Non-pigmented ciliary epithelial cell (primary cell): ENCODE measurements at regions not wholly inside any gene's neighbourhood (a gene's known extent, or its start where the extent isn't known, plus 50 kb on each side); places are given as distances from the start of the nearest gene placed in this dataset.

Experiments
- DNase-seq: peaks from one replicate; pipeline ENCODE4 v3.0.0-alpha.2; 2010; ENCODE audit warnings: low read depth

DNA sequence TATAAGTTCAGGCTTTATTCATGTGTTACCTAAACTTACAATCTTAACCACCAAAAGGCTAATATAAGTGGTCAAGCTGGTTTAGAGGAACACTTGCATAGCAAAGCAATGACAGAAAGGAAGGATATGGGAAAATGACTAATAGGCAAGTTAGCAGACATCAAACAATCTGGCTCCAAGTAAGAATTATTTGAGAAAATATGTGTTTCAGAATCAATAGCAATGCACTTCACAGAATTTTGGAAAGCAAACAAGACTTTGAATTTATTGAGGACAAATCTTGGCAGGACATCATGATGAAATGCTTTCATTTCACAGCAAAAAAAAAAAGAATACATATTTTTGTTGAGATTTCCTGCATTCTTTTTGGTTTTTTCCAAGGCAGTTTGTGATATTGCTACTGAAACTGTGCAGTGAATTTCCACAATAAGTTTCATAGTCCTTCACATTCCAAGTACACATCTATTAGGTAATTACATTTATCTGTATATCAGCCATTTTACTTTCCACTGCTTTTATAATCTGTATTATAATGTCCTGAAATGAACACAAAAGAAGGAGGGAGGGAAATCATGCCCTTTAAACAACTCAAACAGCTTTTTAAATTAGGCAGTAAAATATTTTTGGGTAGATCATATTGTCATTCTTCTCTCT lies 417.9 kb downstream of the NR2F1-AS1 start:
- peak; percentile 94 for DNase-seq

DNA sequence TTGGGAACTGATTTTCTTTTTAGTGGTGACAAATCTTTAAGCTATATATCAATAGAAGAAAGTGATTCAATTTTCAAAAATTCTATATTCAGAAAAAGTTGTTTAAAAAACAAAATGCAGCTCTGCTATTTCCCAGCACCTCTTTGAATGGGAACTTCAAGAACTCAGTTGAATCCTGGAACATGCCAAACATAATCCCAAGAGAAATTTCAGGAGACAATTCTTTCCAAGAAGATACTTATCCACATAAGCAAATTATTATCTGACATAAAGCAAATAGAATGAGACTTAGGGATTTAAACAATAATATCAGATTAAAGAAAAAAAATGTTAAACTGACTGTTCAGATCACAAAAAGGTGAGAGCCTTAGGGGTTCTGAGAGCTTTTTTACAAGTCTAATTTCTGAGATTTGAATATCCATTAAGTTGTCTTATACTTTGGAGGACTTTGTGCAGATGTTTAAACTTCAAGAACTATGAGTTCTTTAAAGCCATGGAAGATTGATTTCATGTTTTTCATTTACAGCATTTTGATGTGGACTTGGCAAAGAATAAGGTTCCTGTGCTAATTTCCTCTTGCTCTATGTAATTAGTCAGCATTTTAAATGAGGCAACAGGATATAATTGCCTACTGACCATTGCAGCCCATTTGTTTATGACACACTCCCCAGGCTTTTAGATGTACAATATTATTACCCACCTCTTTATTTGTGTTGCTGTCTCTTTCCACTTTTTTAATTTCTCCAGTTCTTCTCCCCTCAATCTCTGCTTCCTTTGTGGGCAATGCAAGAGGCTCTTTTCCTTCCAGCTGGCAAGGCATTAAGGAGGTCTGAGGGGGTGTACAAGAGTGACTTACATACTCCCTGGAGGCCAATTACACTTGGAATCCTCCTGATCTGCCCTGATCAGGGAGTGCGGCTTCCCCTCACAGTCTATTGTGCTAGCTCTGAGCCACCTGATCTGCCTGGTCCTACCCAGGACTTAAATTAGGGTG lies 419.1 kb downstream of the NR2F1-AS1 start:
- DNase-seq = peak; percentile 41

DNA sequence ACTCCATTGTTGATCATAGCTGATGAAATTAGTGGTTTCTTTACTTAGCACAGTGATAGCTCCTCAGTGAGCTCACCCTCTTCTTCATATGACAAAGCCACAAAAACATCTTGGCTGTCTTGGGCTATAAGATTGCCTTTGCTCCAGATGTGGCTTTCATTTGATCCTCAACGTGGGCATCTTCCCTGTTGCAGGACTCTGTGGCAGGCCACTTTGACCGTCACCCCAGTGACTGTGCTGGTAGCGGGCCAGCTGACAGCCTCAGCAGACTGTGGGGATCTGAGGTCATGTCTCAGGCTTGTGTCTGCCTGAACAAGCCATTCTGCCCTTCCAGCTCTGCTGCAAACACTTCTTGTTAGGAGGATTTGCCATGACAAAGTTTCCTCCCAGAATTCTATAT lies 422.2 kb downstream of the NR2F1-AS1 start:
- no peak for DNase-seq

GRCh38 chr5:93156566-93156965 lies 424.5 kb downstream of the NR2F1-AS1 start:
- no peak for DNase-seq

GRCh38 chr5:93154535-93154934 lies 426.5 kb downstream of the NR2F1-AS1 start:
- DNase-seq = no peak

- DNase-seq = no peak
Observed at GRCh38 chr5:93153461-93153860, 427.6 kb downstream of the NR2F1-AS1 start.

DNA sequence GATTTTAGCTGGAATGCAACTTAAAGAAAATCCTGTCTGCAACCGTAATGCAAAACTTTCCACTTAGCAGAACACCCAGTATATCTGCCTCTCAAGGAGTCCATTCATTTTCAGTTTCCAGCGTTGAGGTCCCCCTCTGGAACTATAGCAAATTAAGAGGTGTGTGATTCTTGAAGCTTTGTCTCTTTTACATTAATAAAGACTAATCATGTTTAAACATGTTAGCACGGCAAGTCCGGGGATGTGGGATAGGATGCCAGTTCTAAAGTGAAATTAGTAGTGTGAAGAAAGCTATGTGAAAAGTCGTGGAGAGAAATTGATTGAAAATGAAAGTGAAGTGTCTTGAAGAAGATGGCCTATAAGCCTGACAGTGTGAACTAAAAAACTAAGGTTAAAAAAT lies 429.1 kb downstream of the NR2F1-AS1 start:
- no peak for DNase-seq

- DNase-seq = no peak
Observed at GRCh38 chr5:93151121-93151520, 429.9 kb downstream of the NR2F1-AS1 start.

DNA sequence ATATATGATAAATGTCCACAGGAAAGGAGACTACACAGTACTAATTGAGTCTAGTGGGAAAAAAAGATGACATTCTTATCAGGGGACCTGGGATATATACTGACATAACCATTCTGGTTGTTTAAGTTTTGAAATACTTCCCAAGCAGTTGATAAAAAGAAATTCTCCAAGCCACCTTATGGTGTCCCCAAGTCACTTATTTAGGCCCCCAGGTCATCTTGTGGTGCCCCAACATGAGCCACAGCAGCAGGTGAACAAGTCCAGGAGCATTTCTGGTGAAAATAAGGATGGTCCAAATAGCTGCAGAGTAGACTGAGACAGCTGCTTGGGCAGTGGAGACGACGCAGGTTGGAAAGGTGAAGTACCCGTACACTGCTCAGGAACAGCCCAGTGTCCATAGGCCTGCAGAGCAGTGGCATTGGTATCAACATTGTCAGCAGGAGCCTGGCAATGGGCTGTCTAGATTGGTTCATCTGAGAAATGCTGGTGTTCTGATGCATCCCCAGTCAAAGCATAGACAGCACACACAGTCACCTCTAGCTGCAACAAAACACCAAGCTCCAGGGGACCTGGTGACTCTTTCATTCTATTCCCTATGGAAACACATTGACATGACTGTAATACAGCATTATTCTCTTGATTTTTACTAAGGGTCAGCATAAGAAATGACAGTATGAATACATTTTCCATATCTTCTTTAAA lies 430.6 kb downstream of the NR2F1-AS1 start:
- no peak for DNase-seq

GRCh38 chr5:93145767-93146166 lies 435.3 kb downstream of the NR2F1-AS1 start:
- DNase-seq = no peak

DNA sequence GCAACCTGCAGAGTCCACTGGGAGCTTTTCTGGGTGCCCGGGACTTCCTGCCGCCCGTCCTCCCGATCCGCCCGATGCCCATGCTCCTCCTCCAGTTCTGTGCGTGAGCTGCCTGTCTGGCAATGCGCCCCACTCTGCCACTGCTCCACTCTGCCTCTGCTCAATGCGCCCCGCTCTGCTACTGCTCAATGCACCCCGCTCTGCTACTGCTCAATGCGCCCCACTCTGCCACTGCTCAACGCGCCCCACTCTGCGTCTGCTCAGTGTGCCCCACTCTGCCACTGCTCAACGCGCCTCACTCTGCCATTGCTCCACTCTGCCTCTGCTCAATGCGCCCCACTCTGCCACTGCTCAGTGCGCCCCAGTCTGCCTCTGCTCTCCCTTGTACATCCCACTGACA lies 436.0 kb downstream of the NR2F1-AS1 start:
- DNase-seq = no peak

GRCh38 chr5:93141969-93142368 lies 439.1 kb downstream of the NR2F1-AS1 start:
- DNase-seq = no peak

DNA sequence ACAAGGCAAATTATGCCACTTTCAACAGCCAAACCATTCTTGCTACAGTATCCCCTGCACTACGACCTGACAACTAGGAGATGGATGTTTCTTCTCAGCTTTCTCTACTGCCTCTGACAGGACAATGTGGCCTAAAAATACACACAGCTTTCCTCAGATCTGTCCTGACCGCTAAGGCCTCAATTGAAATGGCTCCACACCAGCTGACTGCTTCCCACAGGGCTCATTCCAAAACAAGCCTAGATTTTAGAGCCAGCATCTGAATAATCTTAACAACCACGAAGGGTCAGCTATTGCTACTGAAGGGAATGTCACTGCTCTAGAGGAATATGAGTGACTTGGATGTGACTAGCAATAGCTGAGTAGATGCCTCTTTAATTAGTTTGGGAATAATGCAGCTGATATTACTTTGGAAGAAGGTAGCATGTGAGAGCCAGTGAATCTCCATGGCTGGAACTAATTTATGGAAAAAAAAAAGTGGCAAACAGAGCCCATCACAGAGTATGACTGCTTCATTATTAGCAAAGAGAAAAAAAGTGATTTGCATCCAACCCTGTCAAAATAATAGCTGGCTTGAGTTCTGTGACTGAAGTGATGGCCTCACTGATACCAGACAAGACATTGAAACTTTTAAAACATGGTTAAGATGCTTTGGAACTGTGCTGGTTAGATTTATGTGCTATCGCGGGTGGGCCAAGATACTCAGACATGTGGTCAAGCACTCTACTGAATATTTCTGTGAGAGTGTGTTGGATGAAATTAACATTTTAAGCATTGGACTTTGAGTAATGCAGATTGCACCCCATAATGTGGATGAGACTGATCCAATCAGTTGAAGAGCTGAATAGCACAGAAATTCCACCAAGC lies 450.2 kb downstream of the NR2F1-AS1 start:
- DNase-seq = no peak

DNA sequence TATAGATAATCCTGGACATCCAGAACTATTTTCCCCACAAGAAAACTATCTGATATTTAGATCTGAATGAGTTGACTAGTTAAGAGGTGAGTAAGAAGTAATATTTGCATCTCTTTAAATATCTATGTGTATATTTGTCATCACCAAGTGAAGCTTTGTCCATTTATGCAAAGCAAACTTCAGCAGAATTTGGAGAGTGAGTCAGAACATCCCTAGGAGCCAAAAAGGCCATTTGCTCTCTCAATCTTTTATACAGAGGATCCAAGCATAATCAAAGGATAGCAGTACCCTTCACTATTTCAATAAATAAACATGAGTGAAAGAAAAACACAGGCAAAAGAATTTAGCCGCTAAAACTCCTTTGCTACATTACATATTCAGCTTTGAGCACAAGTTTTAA lies 454.4 kb downstream of the NR2F1-AS1 start:
- no peak for DNase-seq

- DNase-seq = no peak
Observed at GRCh38 chr5:93123127-93123526, 457.9 kb downstream of the NR2F1-AS1 start.

DNA sequence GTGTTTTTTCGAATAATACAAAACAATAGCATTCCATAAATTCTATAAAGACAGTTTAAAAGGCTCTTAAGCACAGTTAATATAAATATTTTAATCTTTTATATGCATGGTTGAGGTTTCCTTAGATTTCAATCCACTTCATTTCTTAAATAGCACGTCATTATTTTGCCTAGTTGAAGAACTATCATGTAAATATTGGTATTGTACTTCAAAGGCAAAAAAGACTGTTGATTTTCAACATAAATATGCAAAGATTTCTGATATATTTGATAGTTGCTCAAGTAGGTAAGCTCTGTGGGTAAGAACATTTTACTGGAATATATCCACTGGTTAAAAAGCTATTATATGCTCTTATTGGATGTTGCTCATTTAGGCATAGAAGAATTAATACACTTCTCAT lies 458.6 kb downstream of the NR2F1-AS1 start:
- no peak for DNase-seq

GRCh38 chr5:93120771-93121170 lies 460.2 kb downstream of the NR2F1-AS1 start:
- no peak for DNase-seq

DNA sequence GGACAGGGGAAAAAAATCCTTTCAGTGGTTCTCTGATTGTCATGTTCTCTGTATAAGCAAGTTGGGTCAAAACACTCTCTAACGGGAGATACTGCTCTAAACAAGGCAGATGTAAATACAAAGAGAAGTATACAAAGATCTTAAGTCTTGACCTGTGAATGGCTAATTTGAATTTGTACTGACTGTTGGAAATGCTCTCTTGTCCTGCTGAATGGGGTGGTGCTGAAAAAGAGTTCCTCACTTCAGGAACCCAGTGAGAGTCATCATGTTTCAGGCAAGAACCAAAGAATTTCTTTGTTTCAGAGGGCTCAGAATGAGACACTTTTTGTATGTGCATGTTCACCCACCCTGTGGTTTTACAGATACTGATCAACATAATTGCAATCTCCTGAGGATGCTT lies 461.0 kb downstream of the NR2F1-AS1 start:
- no peak for DNase-seq

GRCh38 chr5:93117751-93118531 lies 463.1 kb downstream of the NR2F1-AS1 start:
- DNase-seq = peak; percentile 45

DNA sequence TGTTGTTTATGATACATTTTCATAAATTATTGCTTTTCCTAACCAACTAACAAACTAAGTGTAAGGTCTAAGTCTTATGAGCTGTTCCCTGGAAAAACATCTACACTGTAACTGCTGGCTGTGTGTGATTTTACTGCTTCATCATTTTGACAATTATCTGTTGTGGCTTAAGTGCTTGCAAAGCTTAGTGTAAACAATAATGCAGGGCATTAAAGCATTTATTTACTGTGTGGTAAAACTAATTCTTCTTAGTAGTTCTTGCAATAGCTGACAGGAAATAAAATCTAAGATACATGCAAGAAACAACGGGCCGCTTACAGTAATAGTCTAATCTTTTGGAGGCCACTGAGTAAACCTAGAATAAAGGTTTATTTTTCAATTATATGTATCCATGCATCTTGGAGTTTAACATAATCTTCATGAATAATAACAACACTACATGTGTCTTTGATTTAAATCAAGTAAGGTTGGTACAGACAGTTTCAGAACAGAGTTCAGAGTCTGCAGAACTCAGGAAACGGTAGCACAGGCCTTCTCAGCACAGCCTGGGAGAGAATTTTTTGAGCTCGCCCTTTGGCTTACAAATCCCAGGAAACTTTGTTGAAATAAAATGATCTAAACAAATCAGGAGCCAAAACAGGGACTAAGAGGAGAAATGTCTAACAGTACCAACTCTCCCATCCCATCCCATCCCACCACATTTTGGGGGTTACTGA lies 473.1 kb downstream of the NR2F1-AS1 start:
- DNase-seq = no peak
